Testis (tissue), 2 donors: ENCODE measurements at regions not wholly inside any gene's neighbourhood (a gene's known extent, or its start where the extent isn't known, plus 50 kb on each side); places are given as distances from the start of the nearest gene placed in this dataset.

ENCODE experiments used
- DNase-seq: peaks from one replicate; pipeline ENCODE4 v3.0.0-alpha.2; 2019
- H3K27ac ChIP-seq, 2 donors: fragments of 200-600 bp; sonication (generic); one replicate each; pipeline ENCODE4 v1.5.1; 2019
- H3K27me3 ChIP-seq: fragments of 200-600 bp; sonication (generic); one replicate; pipeline ENCODE4 v1.5.1; 2019
- H3K36me3 ChIP-seq: fragments of 200-600 bp; sonication (generic); one replicate; pipeline ENCODE4 v1.5.1; 2017; ENCODE audit warnings: low read depth; ENCODE audit errors: missing control alignments
- H3K4me1 ChIP-seq: fragments of 200-600 bp; sonication (generic); one replicate; pipeline ENCODE4 v1.5.1; 2019
- H3K4me3 ChIP-seq, 2 donors: fragments of 200-600 bp; sonication (generic); one replicate each; pipeline ENCODE4 v1.5.1; 2017 to 2019
- H3K9me3 ChIP-seq: fragments of 200-600 bp; sonication (generic); one replicate; pipeline ENCODE4 v1.5.1; 2017
- CTCF ChIP-seq, 3 experiments: fragments of 450-650 bp in 2 of 3; fragments of 200-600 bp in 1 of 3; sonication (generic) in 1 of 3; IDR thresholded peaks; one replicate each; pipeline ENCODE4 v1.5.1; 2016 to 2019; ENCODE audit warnings: antibody characterized with exemption in 3 of 3, mild to moderate bottlenecking in 2 of 3, moderate library complexity in 1 of 3
- POLR2A ChIP-seq: fragments of 450-650 bp; IDR thresholded peaks from one replicate; pipeline ENCODE4 v1.6.1; 2017; ENCODE audit warnings: antibody characterized with exemption, mild to moderate bottlenecking, moderate library complexity
- WGBS, 2 donors: methylation state at CpG; one replicate each; pipeline ENCODE4 v1.1.5; 2018; 5-methylcytosine and 5-hydroxymethylcytosine counted together
- intact Hi-C: fragments of 100-400 bp; cut with DNase I; formaldehyde crosslinking; loops from one replicate; pipeline ENCODE4 v1.15.1; 2023; ENCODE audit warnings: low total_unique reads

- Histone ChIP-seq H3K4me1 (no peaks in the 10 kb centered on the region), H3K27ac (no peak overlapping the region), H3K4me3 (no peak overlapping the region), H3K36me3 (no peaks in the 10 kb centered on the region), H3K9me3 (no peaks in the 10 kb centered on the region), H3K27me3 (no peaks in the 10 kb centered on the region)
- intact Hi-C loops = no loop called here
- no peak for DNase-seq
- no peak for TF ChIP-seq POLR2A
- no peak for TF ChIP-seq CTCF (IDR thresholded peaks at IDR 0.05)
- 88 to 94% methylated on average over 3 of the region's 3 CpGs for WGBS, 2 donors
These were observed 716.8 kb upstream of the MIR17HG start for GRCh38 chr13:90630716-90631115.

GRCh38 chr13:90632184-90632583 is 715.3 kb upstream of the MIR17HG start:
- intact Hi-C loops = no loop called here
- no peaks in the 10 kb centered on the region for H3K4me1 ChIP-seq
- no peak overlapping the region for H3K27ac ChIP-seq
- H3K36me3 ChIP-seq = no peaks in the 10 kb centered on the region
- no peak for TF ChIP-seq POLR2A
- no peak for TF ChIP-seq CTCF (IDR thresholded peaks at IDR 0.05)
- H3K9me3 ChIP-seq = no peaks in the 10 kb centered on the region
- no peak for DNase-seq
- H3K27me3 ChIP-seq = no peaks in the 10 kb centered on the region
- H3K4me3 ChIP-seq = no peak overlapping the region
- WGBS, 2 donors = 90 to 92% methylated on average over 3 of the region's 3 CpGs

GRCh38 chr13:90633849-90634248 is 713.6 kb upstream of the MIR17HG start:
- H3K27ac ChIP-seq = no peak overlapping the region
- H3K27me3 ChIP-seq = no peaks in the 10 kb centered on the region
- no peaks in the 10 kb centered on the region for H3K4me1 ChIP-seq
- peak; percentile 25 for DNase-seq
- no peaks in the 10 kb centered on the region for H3K36me3 ChIP-seq
- intact Hi-C loops = no loop called here
- no peaks in the 10 kb centered on the region for H3K9me3 ChIP-seq
- TF ChIP-seq CTCF (IDR thresholded peaks at IDR 0.05) = no peak
- TF ChIP-seq POLR2A = no peak
- no peak overlapping the region for H3K4me3 ChIP-seq

GRCh38 chr13:90640976-90641375 is 706.5 kb upstream of the MIR17HG start:
- TF ChIP-seq CTCF (IDR thresholded peaks at IDR 0.05) (no peak), POLR2A (no peak)
- Histone ChIP-seq H3K27me3 (no peaks in the 10 kb centered on the region), H3K27ac (no peak overlapping the region), H3K4me3 (no peak overlapping the region), H3K36me3 (no peaks in the 10 kb centered on the region), H3K9me3 (no peaks in the 10 kb centered on the region), H3K4me1 (no peaks in the 10 kb centered on the region)
- 88 to 100% methylated on average over 1 of the region's 1 CpG for whole genome bisulfite sequencing, 2 donors
- intact Hi-C loops = no loop called here
- no peak for DNase-seq

GRCh38 chr13:90641884-90642283 is 705.6 kb upstream of the MIR17HG start:
- Histone ChIP-seq H3K27ac (no peak overlapping the region), H3K36me3 (no peaks in the 10 kb centered on the region), H3K4me1 (no peaks in the 10 kb centered on the region), H3K9me3 (no peaks in the 10 kb centered on the region), H3K4me3 (no peak overlapping the region), H3K27me3 (no peaks in the 10 kb centered on the region)
- 90 to 100% methylated on average over 2 of the region's 2 CpGs for WGBS, 2 donors
- TF ChIP-seq CTCF (IDR thresholded peaks at IDR 0.05) (no peak), POLR2A (no peak)
- no peak for DNase-seq
- intact Hi-C loops = no loop called here
